Endothelial cell of umbilical vein (primary cell): ENCODE measurements at regions not wholly inside any gene's neighbourhood (a gene's known extent, or its start where the extent isn't known, plus 50 kb on each side); places are given as distances from the start of the nearest gene placed in this dataset.

Experiments used
- BruUV-seq: library from RNA; stranded (reverse); fragments of 400-500 nt; replicated peaks from 2 replicates; lab custom pipeline; 2021; lab: Mats Ljungman, UMichigan
- CTCF ChIA-PET: fragments of 300-600, 350-600 bp; sonication (Branson Sonifier 250); formaldehyde crosslinking; loops from one replicate; lab custom pipeline; 2021; ENCODE audit warnings: antibody characterized with exemption, inconsistent platforms; lab: Charles Lee
- POLR2A ChIA-PET: fragments of 300-600, 350-600 bp; sonication (Branson Sonifier 250); formaldehyde crosslinking; loops from one replicate; lab custom pipeline; 2021; ENCODE audit warnings: antibody characterized with exemption, inconsistent platforms; lab: Charles Lee
- DNase-seq: peaks from one replicate; pipeline ENCODE4 v3.0.0-alpha.2; 2011; ENCODE audit warnings: low read depth, low spot score
- FAIRE-seq: peaks from 2 replicates; lab custom pipeline; 2011; peaks lifted over from hg19 to GRCh38; lab: Jason Lieb, UNC
- H2AFZ ChIP-seq: 2 replicates; pipeline ENCODE4 v1.6.0; 2012; ENCODE audit warnings: low read depth, low read length, control low read depth, inconsistent platforms
- H3K27ac ChIP-seq: 2 replicates; pipeline ENCODE4 v1.5.1; 2011; ENCODE audit warnings: low read depth, mild to moderate bottlenecking, control low read depth, low read length, moderate library complexity; ENCODE audit not compliant: insufficient read depth
- H3K27me3 ChIP-seq, 2 experiments: 2 replicates each; pipeline versions ENCODE4 v1.6.0 to v1.6.1; 2011; ENCODE audit warnings: low read length in 2 of 2, mixed read lengths in 1 of 2; ENCODE audit not compliant: control insufficient read depth in 2 of 2, insufficient read depth in 2 of 2
- H3K36me3 ChIP-seq, 2 experiments: 2 replicates in 1 of 2; 3 replicates in 1 of 2; pipeline ENCODE4 v1.5.1; 2011; ENCODE audit warnings: low read length in 2 of 2, mild to moderate bottlenecking in 1 of 2, moderate library complexity in 1 of 2; ENCODE audit not compliant: control insufficient read depth in 2 of 2, insufficient read depth in 2 of 2; ENCODE audit errors: extremely low read depth in 1 of 2
- H3K4me1 ChIP-seq: 3 replicates; pipeline ENCODE4 v1.5.1; 2011; ENCODE audit warnings: mild to moderate bottlenecking, low read length; ENCODE audit not compliant: control insufficient read depth, insufficient read depth; ENCODE audit errors: extremely low read depth
- H3K4me2 ChIP-seq: 2 replicates; pipeline ENCODE4 v1.6.1; 2011; ENCODE audit warnings: low read length, control low read depth, mixed read lengths; ENCODE audit not compliant: insufficient read depth
- H3K4me3 ChIP-seq, 3 experiments: fragments of 200-600 bp in 1 of 3; sonication (generic), shearing (Covaris generic) in 1 of 3; replicated peaks in 1 of 3; 2 replicates each; pipeline ENCODE4 v1.5.1; 2011 to 2016; ENCODE audit warnings: control low read depth in 3 of 3, low read length in 3 of 3, mild to moderate bottlenecking in 2 of 3, inconsistent platforms in 1 of 3, low read depth in 1 of 3, moderate library complexity in 1 of 3; ENCODE audit not compliant: insufficient read depth in 1 of 3
- H3K79me2 ChIP-seq: 2 replicates; pipeline ENCODE4 v1.6.0; 2012; ENCODE audit warnings: low read length, inconsistent platforms; ENCODE audit not compliant: control insufficient read depth, insufficient read depth
- H3K9ac ChIP-seq: replicated peaks from 2 replicates; pipeline ENCODE3; 2011; ENCODE audit warnings: low read length, control low read depth; ENCODE audit not compliant: insufficient read depth; ENCODE audit errors: extremely low read depth
- H3K9me1 ChIP-seq: replicated peaks from 3 replicates; pipeline ENCODE4 v1.6.0; 2011; ENCODE audit warnings: mild to moderate bottlenecking, low read length; ENCODE audit not compliant: control insufficient read depth, insufficient read depth; ENCODE audit errors: extremely low read depth
- H3K9me3 ChIP-seq: replicated peaks from 2 replicates; pipeline ENCODE4 v1.5.1; 2012; ENCODE audit warnings: low read length, inconsistent platforms; ENCODE audit not compliant: control insufficient read depth, insufficient read depth
- H4K20me1 ChIP-seq: replicated peaks from 2 replicates; pipeline ENCODE3; 2011; ENCODE audit warnings: mild to moderate bottlenecking, low read length; ENCODE audit not compliant: control insufficient read depth, insufficient read depth; ENCODE audit errors: extremely low read depth
- EZH2 ChIP-seq: IDR thresholded peaks from 2 replicates; pipeline ENCODE4 v1.6.1; 2012; ENCODE audit warnings: borderline replicate concordance, low read depth, mild to moderate bottlenecking, moderate library complexity, low read length, inconsistent platforms; ENCODE audit not compliant: severe bottlenecking
- FOS ChIP-seq: IDR thresholded peaks from 2 replicates; pipeline ENCODE4 v1.6.1; 2011; ENCODE audit warnings: mild to moderate bottlenecking, low read length, moderate library complexity, borderline replicate concordance; ENCODE audit not compliant: insufficient read depth
- GATA2 ChIP-seq: IDR thresholded peaks from 2 replicates; pipeline ENCODE4 v1.7.0; 2011; ENCODE audit warnings: low read depth, mild to moderate bottlenecking, moderate library complexity, mixed read lengths, low read length; ENCODE audit not compliant: insufficient read length, insufficient read depth
- MAX ChIP-seq: IDR thresholded peaks from 2 replicates; pipeline ENCODE4 v1.6.1; 2011; ENCODE audit not compliant: insufficient read depth, insufficient read length
- POLR2A ChIP-seq: IDR thresholded peaks from 2 replicates; pipeline ENCODE4 v1.6.1; 2012; ENCODE audit warnings: low read depth, mild to moderate bottlenecking, control low read depth, low read length
- POLR2AphosphoS5 ChIP-seq: IDR thresholded peaks from 2 replicates; pipeline ENCODE4 v1.6.1; 2012; ENCODE audit warnings: low read depth, mild to moderate bottlenecking, control low read depth, low read length, moderate library complexity; ENCODE audit not compliant: insufficient read depth
- dilution Hi-C: fragments of 300-500 bp; cut with MboI; formaldehyde crosslinking; loops from one replicate; pipeline ENCODE4 v1.15.0; 2019; ENCODE audit warnings: low sequenced_read_pairs; ENCODE audit not compliant: extremely low pct_ligation_motif_present
- intact Hi-C: fragments of 100-400 bp; cut with micrococcal nuclease; formaldehyde crosslinking; loops from one replicate; pipeline ENCODE4 v1.10.0; 2022

GRCh38 chr7:153002572-153002971 is 243.0 kb downstream of the ACTR3B start:
- no peak overlapping the region for H2AFZ ChIP-seq
- H3K9me1 ChIP-seq: no peaks in the 10 kb centered on the region
- ChIA-PET POLR2A (no interaction called here), CTCF (no interaction called here)
- H3K27me3 ChIP-seq: no peaks in the 10 kb centered on the region
- H3K79me2 ChIP-seq: no peaks in the 10 kb centered on the region
- H3K4me3 ChIP-seq: no peak overlapping the region
- no TSS peak for BruUV-seq
- H3K27ac ChIP-seq: no peak overlapping the region
- DNase-seq (no peak), FAIRE-seq (no peak)
- peaks cover 3% of the 10 kb centered on the region for H3K9me3 ChIP-seq
- TF ChIP-seq FOS: no peak
- no peak for TF ChIP-seq EZH2
- TF ChIP-seq POLR2AphosphoS5: no peak
- no peak for TF ChIP-seq GATA2
- H3K36me3 ChIP-seq: no peaks in the 10 kb centered on the region
- no peaks in the 10 kb centered on the region for H4K20me1 ChIP-seq
- H3K9ac ChIP-seq: no peak overlapping the region
- dilution Hi-C loops (no loop called here), intact Hi-C loops (no loop called here)
- H3K4me1 ChIP-seq: no peaks in the 10 kb centered on the region
- H3K4me2 ChIP-seq: no peak overlapping the region

- FAIRE-seq (no peak), DNase-seq (no peak)
- Histone ChIP-seq H3K9ac (no peak overlapping the region), H3K36me3 (no peaks in the 10 kb centered on the region), H2AFZ (no peak overlapping the region), H3K4me1 (no peaks in the 10 kb centered on the region), H3K27me3 (no peaks in the 10 kb centered on the region), H3K4me3 (no peak overlapping the region), H4K20me1 (no peaks in the 10 kb centered on the region), H3K27ac (no peak overlapping the region), H3K9me1 (no peaks in the 10 kb centered on the region), H3K4me2 (no peak overlapping the region), H3K9me3 (peaks cover 4% of the 10 kb centered on the region), H3K79me2 (no peaks in the 10 kb centered on the region)
- ChIA-PET POLR2A (no interaction called here), CTCF (no interaction called here)
- dilution Hi-C loops: no loop called here
- intact Hi-C loops: no loop called here
- TF ChIP-seq MAX (no peak), EZH2 (no peak), POLR2A (no peak)
- no TSS peak for BruUV-seq
Measured at GRCh38 chr7:153004341-153004740, 244.8 kb downstream of the ACTR3B start.
